Activated CD4-positive, CD25-positive, alpha-beta regulatory T cell treated with anti-CD3 and anti-CD28 coated beads, Interleukin-2, amount 50 U/mL, for 24 hours (primary cell): ENCODE measurements at regions not wholly inside any gene's neighbourhood (a gene's known extent, or its start where the extent isn't known, plus 50 kb on each side); places are given as distances from the start of the nearest gene placed in this dataset.

Source experiments
- ATAC-seq, 2 donors: fragments of 150-1000 bp; cut with Tn5 transposase; one replicate each; pipeline ENCODE4 v1.10.0; 2021; ENCODE audit warnings: mild to moderate bottlenecking in 1 of 2, moderate library complexity in 1 of 2

DNA sequence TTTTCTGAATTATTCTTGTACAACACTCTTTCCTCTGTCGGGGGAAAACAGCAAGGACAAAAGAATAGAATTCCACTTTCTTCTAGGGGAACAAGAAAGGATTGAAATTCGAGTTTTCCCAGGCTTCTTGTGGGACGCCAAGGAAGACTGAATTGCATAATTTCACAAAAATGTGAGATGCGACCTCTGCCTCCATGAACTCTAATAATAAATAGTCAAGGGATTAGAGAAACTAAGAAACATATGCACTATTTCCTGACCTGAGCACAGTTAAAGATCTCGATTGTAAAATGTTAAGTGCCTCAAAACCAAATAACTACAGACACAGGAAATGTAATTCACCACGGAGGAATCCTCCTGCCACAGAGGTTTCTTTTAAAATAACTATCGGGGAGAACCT lies 117.3 kb upstream of the MARK1 start:
- ATAC-seq = no peak

DNA sequence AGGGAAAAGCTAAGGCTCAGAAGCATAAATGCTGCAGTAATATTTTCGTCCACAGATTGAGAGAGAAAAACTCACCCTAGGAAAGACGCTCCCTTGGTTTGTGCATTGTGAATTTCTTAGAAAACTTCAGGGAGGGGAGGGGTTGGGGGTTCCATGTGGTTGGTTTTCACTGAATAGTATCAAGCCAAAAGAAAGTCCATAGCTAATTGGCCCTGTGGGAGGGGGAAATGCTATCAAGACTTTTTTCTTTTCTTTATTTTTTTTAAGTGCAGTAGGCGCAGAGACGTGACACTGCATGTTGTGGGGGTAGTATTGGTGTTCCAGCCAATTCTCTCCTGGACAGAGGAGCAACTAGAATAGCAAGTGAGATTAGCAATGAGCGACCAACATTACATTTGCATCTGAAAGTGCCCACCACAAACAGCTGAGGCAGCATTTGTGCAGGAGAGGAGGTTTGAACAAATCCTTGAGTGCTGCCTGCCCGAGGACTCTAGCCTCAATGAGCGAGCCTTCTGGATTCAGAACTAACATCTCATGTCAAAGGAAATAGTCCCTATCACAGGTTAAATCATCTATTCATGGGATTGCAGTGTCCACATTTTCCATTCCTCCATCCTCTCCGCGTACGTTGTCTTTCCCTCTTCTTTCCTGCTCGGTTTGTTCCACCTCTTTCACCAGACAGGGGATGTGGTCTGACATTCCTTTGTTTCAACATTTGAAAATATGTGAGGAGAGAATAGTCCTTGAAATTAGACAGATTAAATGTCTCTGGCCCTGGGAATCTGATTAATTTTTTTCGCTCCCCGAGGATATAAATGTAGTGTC lies 118.0 kb upstream of the MARK1 start:
- no peak for ATAC-seq

DNA sequence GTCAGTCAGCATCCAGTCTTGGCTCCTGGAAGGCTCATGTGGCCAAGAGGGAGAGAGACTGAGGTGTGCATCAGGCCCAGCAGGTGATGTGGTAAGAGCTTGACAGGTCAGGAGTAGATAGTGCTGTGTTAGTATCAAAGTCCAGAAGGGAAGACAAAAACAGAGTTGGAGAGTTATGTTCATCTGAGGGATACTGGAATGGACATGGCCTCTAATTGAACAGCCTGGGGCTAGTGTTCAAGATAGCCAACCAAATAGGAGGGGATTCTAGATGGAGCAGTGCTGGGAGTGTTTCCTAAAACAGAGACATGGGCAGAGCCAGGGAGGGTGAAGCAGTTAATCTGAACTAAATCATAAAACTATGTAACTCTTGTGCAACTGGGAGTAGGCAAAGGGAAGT lies 120.7 kb upstream of the MARK1 start:
- ATAC-seq = no peak

DNA sequence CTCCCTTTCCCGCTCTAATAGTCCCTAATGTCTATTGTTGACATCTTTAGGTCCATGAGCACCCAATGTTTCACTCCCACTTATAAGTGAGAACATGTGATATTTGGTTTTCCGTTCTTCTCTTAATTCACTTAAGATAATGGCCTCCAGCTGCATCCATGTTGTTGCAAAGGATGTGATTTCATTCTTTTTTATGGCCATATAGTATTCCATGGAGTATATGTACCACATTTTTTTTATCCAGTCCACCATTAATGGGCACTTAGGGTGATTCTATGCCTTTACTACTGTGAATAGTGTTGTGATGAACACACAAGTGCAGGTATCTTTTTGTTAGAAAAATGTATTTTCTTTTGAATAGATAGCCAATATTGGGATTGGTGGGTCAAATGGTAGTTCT lies 126.0 kb upstream of the RAB3GAP2 start:
- ATAC-seq = no peak

DNA sequence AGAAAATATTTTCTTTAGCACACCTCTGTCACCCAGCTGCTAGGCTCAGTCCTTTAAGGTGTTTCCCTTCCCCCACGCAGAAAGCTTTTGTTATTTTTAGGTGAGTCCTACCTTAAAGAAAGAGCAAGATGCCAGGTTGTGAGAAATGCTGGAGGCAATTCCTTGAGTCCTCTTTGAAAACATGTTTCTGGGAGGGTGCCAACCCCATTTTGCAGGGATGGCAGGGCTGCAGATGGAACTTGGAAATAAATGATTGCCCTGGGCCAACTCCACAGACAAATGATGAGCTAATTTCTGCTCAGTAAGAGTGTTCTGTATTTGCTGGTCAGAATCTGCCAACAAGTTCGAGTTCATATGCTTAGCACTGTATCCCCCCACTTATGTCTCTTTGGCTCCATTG lies 119.2 kb upstream of the RAB3GAP2 start:
- ATAC-seq = no peak

DNA sequence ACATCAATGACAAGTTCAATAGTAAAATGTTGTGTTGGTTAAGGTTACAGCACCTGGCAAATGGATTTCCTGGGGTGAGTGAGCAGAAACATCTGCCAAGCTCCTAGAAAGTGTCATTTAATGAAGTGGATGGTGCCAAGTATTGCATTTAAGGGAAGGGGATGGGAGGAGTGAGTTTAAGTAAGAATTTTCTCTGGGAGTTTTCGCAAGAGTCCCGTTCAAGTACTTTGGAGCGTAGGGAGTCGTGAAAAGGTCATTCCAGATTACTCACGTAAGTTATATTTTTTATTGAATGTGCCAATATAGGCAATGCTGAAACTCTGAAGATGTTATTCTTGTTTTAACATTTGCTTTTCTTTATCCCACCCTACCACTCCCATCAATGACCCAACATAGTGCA lies 117.4 kb upstream of the RAB3GAP2 start:
- no peak for ATAC-seq

DNA sequence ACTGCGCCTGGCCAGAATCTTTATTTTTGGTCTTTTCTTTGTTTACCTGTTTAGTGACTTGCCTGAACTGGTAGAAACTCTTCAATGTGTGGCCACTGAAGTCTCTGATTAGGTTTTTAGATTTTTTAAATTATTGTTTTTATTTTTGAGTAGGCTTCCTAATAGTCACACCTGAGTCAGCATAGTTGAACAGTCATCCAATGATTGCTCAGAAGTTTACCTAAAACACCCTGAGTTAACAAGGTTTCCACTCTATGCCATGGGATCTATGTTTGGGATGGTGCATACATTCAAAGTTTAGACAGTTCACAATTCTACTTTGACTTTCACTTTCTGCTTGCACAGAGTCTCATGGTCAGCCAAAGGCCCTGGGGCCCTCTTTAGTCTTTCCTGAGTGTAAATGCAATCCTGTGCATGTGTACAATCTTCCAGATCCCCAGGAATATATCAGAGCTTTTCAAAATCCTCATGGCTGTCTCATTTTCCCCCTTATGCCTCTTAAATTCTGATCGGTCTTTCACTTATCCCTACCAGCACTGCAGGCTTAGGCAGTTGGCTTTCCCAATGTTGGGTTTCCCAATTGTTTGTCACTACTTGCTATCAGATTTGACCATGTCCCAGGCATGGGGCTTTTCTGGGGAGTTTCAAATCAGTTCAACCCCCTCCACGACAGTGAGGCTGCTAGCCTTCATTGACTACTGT lies 114.4 kb upstream of the RAB3GAP2 start:
- ATAC-seq = no peak

DNA sequence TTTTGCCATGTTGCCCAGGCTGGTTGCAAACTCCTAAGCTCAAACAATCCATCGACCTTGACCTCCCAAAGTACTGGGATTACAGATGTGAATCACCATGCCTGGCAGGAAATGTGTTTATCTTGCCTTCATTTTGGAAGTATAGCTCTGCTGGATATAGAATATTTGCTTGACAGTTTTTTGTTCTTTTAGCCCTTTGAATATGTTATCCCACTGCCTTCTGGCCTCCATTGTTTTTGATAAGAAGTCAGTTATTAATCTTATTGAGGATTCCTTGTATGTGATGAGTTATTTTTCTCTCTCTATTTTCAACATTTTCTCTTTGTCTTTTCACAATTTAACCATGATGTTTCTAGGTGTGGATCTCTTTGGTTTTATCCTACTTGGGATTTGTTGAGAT lies 112.9 kb upstream of the RAB3GAP2 start:
- no peak for ATAC-seq

DNA sequence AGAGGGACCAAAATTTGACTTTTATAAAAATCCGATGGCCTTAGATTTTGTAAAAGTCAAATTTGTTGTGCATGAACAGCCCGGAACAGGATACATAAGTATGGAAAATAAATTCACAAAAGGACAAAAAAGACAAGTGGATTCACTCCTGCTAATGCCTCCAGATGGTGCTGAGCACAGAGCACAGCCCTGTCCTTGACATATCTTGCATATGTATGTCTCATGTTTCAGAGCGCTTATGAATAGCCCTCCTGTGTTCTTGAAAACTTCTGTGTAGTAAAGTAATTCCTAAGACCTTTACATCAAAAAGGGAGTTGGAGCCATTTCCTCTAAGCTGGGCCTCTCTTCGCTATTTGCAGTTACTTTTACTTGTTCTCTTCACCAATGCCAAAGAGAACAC lies 110.7 kb upstream of the RAB3GAP2 start:
- no peak for ATAC-seq

DNA sequence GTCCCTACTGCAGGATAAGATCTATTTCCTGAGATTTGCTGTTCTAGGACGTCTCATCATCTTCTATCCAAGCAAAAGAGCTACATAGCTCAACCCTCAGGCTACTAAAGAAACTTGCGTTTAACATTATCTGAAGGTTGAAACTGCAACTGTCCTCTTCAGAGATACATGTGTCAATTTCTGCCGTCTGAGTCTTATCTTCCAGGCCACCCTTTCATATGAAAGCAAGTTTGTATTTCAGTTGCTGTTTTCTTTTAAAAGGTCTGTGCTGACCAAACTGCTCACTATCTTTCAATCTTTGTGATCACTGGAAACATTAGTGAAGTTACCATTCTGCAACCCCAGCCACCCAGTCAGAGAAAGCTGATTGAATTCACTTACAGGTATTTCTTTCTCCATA lies 108.6 kb upstream of the RAB3GAP2 start:
- no peak for ATAC-seq

DNA sequence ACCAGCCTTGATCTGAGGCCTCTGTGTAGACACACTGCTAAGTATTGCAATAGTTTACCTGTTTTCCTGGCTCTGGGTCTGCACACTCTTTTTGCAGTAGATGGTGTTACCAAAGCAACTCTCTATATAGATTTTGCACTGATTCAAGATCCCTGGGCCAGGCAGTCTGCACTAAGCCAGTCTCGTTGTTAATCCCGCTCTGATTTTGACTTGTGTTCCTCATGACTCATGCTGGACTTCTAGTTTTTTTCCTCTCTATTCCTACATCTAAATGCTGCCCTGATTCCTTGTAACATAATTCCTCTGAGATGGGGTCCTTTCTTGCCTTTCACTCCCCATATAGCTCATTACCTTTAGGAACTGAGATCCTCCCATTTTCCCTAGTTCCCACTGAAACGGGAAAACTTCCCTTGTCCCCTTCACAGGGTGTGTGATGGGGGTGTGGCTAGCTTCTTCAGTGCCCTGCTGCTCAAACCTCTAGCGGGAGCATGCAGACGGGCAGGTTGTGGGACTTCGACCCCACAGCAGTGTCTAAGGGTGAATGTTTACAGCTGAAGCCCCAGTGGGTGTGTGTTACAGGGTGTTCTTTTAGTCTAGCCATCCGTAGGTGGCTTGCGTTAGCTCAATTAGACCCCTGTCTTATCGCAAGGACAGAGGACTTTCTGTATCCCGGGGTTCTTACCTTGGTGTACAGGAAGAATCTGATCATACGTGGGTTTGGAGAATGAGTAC lies 106.5 kb upstream of the RAB3GAP2 start:
- ATAC-seq = no peak

DNA sequence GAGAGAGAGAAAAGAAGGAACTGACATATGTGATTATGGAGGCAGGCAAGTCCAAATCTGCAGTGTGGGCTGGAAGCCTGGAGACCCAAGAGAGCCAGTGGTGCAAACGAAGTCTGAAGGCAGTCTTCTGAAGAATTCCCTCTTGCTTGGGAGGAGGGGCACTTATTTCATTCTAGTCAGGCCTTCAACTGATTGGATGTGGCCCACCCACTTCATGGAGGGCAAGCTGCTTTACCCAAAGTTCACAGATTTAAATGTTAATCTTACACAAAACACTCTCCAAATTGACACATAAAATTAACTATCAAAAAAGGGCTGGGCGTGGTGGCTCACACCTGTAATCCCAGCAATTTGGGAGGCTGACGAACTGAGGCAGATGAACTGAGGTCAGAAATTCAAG lies 103.5 kb upstream of the RAB3GAP2 start:
- ATAC-seq = no peak

DNA sequence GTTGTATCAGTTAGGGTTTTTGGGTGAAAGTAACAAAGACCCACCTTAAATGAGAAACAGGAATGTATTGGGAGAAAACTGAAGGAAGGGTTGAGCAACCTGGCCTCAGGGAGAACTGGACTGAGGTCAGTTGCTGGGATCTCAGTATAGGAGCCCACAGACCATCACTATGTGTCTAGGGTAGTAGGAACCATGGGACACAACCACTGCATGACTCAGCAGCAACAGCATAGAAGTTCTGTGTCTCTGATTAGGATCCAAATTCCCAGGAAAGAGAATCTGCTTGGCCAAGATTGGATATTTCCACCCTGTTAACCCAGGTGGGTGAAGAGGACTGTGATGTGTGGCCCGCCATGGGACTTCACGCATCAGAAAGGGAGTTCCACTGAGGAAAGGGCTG lies 102.2 kb upstream of the RAB3GAP2 start:
- no peak for ATAC-seq

DNA sequence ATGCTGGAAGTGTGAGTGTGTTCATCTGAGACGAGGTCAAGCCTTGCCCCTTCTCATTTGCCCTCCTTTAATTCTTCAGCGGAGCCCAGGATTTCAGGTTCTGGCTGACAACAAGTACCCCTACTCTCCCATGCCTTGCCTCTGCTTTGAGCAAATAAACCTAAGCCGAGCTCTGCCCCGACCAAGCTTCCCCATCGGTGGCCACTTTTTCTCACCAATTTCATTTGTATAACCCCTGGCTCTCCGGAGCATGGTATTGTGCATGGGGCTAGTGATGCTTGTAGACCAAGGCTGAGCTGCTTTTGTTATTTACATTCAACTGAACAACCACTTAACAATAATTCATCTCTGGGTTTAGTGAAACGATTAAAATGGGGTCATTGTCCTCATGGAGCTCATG lies 100.2 kb upstream of the RAB3GAP2 start:
- ATAC-seq = no peak

DNA sequence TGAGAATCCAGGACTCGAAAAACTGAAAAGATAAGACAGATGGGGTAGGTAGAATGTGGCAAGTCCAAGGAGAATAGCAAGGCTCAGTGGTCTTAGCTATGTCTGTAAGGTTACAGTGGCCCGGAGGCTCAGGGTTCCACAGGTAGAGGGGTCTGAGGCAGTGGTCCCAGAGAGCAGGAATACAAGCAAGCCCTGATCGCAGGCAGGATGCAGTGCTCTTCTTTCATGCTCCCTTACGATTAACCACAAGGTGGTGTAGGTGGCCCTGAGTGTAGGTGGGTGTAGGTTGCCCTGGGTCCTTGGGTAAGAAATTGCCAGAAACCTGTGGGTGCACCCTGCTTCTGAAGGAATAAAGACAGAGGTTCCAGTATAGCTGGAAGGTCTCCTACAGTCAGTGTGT lies 99.1 kb upstream of the RAB3GAP2 start:
- no peak for ATAC-seq

DNA sequence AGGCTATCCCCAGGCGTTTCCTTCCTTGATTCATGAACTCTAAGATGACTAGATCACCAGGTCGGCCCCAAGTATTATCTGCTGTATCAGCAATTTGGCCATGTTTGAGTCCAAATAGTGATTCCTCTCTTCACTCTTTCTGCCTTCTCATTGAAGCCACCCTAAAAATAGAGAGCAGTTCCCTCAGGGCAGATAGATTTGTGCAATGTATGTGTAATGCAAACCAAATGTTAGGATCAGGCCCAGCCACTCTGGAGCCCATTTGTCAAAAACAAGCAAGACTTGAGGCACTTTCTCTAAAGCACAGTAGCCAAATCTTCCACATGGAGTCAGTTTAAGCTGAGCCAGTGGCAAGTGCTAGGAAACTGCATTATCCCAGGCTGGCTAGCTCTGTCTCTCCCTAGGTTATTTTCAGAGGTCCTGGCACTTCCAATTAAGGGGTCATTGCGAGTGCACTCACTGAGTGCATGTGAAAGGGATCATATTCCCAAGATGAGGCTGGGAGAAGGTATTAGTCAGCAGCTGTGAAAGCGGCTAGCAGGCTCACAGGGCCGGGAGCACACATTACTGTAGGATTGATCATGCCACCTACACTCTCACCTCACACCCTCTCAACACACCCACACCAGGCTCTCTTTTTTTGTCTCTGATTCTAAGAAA lies 97.9 kb upstream of the RAB3GAP2 start:
- ATAC-seq = no peak

DNA sequence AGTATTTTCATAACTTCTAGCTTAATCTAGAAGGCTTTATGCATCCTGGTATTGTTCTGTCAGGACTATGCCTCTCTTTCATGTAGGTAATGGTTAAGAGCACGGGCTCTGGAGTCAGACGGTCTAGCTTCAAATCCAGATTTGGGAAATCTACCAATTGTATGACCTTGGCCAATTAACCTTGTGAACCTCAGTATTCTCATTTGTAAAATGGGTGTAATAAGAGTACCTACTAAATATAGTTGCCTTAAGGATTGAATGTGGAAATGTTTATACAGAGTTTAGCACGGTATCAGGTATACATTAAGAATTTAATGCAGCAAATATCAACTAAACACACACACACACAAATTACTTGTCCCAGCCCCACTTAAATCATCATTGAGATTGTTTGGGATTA lies 97.3 kb upstream of the RAB3GAP2 start:
- no peak for ATAC-seq

DNA sequence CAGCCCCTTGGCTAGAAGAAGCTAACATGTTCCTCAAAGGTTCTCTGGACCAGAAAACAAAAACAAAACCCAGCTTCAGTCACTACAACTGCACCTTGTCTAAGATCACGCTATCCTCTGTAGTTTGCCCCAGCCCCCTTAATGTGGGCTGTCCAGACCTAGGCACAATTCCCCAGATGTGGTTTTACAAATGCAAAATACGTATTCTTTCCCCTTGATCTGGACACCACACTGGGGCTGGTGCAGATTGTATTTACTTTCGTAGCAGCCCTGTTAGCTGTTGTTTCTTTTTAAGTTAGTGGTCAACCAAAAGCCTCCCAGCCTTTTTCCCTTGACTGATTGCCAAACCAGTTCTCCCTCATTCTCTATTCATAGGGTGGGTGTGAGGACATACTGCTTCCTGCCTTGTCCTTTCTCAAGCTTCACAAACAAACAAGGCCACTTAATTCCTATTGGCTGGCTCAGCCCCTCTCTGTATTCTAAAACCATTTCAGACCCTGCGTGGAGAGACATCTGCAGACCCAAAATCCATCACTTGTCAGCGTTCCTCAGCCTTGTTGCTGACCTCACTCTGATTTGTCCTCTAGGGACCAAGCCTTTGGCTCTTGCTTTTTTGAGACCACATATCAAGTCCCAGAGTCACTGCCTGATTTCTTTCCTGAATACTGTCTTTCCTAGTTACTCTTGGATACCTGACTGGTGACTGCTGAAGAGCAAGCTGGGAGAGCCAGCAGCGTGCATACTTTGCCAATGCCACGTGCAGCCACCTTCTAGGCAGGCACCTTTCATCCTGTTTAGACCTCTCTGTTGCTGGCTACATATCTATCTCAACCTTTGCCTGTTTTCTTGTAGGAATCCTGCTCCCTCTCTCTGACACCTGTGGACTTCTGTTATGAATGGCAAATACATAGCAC lies 96.4 kb upstream of the RAB3GAP2 start:
- no peak for ATAC-seq

DNA sequence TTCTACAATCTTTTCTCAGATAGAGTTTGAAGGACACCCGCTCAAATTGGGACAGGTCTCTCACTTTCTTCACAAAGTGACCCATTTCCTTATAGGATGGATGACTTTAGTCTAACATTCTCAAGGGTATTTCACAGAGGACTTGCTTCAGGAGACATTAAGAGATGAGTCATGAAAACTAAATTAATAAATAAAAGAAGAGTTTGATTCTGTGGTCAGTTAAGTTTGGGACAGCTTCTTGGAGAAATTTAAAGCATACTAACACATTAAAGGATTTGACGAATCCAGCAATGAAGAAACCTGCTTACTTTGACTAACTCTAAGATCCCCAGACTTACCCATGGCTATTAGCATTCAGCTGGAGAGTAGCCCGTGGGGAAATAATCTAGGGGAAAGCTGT lies 95.6 kb upstream of the RAB3GAP2 start:
- no peak for ATAC-seq

DNA sequence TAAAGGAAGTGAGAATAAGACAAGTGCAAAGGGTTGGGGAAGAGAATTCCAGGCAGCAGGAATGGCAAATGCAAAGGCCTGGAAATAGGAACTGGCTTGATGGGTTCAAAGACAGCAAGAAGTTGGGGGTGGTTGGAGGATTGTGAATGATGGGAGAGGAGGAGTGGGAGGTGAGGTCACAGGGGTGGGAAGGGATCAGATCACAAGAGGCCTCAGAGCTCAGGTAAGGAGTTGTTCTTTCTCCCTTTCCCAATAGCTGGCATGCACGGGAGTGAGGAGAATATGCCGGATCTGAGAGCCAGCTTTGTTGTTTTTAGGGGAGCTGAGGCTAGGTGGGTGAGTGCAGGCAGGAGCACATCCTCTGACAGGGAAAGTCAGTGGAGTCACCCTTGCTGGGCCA lies 94.0 kb upstream of the RAB3GAP2 start:
- no peak for ATAC-seq

DNA sequence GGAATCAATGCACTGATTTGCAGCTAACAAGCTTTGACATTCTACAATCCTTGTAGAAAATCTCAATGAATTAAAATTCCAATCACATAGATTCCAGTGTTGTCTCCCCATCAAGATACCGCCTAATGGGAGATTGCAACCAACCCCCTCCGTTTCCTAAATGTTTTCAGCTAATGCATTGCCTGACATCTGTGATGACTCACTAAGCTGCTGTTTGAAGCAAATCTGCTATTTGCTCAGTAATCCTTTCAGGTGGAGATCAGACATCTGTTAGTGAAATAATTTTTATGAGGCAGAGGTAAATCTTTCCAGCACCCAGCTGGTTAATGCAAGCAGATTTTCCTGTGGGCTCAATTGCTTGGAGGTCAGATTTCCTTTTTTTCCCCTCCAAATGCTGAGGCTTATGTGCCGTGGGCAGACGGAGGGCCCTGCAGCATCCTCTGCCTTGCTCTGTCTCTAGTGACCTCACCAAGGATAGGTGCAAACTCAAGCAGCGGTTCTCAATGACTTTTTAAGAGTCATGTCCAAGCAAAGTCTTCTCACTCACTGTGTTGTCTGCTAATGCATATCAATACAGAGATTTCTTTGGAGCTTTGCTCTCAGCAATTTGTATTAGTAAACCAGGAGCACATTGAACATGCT lies 91.1 kb upstream of the RAB3GAP2 start:
- ATAC-seq = no peak
